C4-2B (cell line): ENCODE measurements at regions not wholly inside any gene's neighbourhood (a gene's known extent, or its start where the extent isn't known, plus 50 kb on each side); places are given as distances from the start of the nearest gene placed in this dataset.

Experiments used
- H3K27ac ChIP-seq: fragments of 450-650 bp; 2 replicates; pipeline ENCODE4 v1.5.1; 2017
- CTCF ChIP-seq: fragments of 450-650 bp; conservative IDR thresholded peaks from 2 replicates; pipeline ENCODE4 v1.5.1; 2017; ENCODE audit warnings: mild to moderate bottlenecking
- ZFX ChIP-seq: fragments of 450-650 bp; IDR thresholded peaks from 2 replicates; pipeline ENCODE4 v1.6.1; 2017

GRCh38 chr2:45115181-45115580 is 105.9 kb upstream of the SIX2 start:
- H3K27ac ChIP-seq: no peak overlapping the region
- no peak for TF ChIP-seq CTCF
- TF ChIP-seq ZFX: no peak

GRCh38 chr2:45114221-45114955 is 105.1 kb upstream of the SIX2 start:
- H3K27ac ChIP-seq: no peak overlapping the region
- no peak for TF ChIP-seq CTCF
- no peak for TF ChIP-seq ZFX

GRCh38 chr2:45112750-45113149 is 103.5 kb upstream of the SIX2 start:
- TF ChIP-seq ZFX (no peak), CTCF (no peak)
- no peak overlapping the region for H3K27ac ChIP-seq

GRCh38 chr2:45105050-45105582 is 95.9 kb upstream of the SIX2 start:
- no peak overlapping the region for H3K27ac ChIP-seq
- no peak for TF ChIP-seq CTCF
- TF ChIP-seq ZFX: no peak

GRCh38 chr2:45104429-45104828 is 95.2 kb upstream of the SIX2 start:
- TF ChIP-seq CTCF (no peak), ZFX (no peak)
- H3K27ac ChIP-seq: no peak overlapping the region

GRCh38 chr2:45103351-45104345 is 94.4 kb upstream of the SIX2 start:
- H3K27ac ChIP-seq: no peak overlapping the region
- no peak for TF ChIP-seq CTCF
- no peak for TF ChIP-seq ZFX
